ENCODE measurements at regions not wholly inside any gene's neighbourhood (a gene's known extent, or its start where the extent isn't known, plus 50 kb on each side); places are given as distances from the start of the nearest gene placed in this dataset.
"Not testable (repeated sequence)": the region's sequence is repeated elsewhere in the genome, so short reads cannot be mapped to it uniquely, and the experiment has no call there.

GRCh38 chrX:122906726-122907125 lies 277.4 kb upstream of the GRIA3 start:
- DNase-seq (ENCODE audit: low read depth in 2 of 2): no peak

GRCh38 chrX:122907375-122907774 lies 276.7 kb upstream of the GRIA3 start:
- no peak for DNase-seq (ENCODE audit: low read depth in 2 of 2)

GRCh38 chrX:122910697-122911096 lies 273.4 kb upstream of the GRIA3 start:
- no peak for DNase-seq (ENCODE audit: low read depth in 2 of 2)

GRCh38 chrX:122913134-122913533 lies 270.9 kb upstream of the GRIA3 start:
- no peak for DNase-seq (ENCODE audit: low read depth in 2 of 2)

- no peak for DNase-seq (ENCODE audit: low read depth in 2 of 2)
Measured at GRCh38 chrX:122913764-122914163, 270.3 kb upstream of the GRIA3 start.

GRCh38 chrX:122914256-122914655 lies 269.8 kb upstream of the GRIA3 start:
- DNase-seq (ENCODE audit: low read depth in 2 of 2): no peak

GRCh38 chrX:122934131-122934530 lies 249.9 kb upstream of the GRIA3 start:
- DNase-seq (ENCODE audit: low read depth in 2 of 2): no peak

- DNase-seq (ENCODE audit: low read depth in 2 of 2): no peak
Measured at GRCh38 chrX:122940199-122940598, 243.9 kb upstream of the GRIA3 start.

GRCh38 chrX:122941806-122942205 lies 242.3 kb upstream of the GRIA3 start:
- DNase-seq (ENCODE audit: low read depth in 2 of 2): no peak

- DNase-seq (ENCODE audit: low read depth in 2 of 2): no peak
Measured at GRCh38 chrX:122943918-122944317, 240.2 kb upstream of the GRIA3 start.

GRCh38 chrX:122945328-122945727 lies 238.8 kb upstream of the GRIA3 start:
- no peak for DNase-seq (ENCODE audit: low read depth in 2 of 2)

- DNase-seq (ENCODE audit: low read depth in 2 of 2): no peak
Measured at GRCh38 chrX:122972604-122973003, 211.5 kb upstream of the GRIA3 start.

- DNase-seq (ENCODE audit: low read depth in 2 of 2): no peak
Measured at GRCh38 chrX:122982521-122982920, 201.6 kb upstream of the GRIA3 start.

GRCh38 chrX:123002844-123003243 lies 181.2 kb upstream of the GRIA3 start:
- DNase-seq (ENCODE audit: low read depth in 2 of 2): not testable (repeated sequence)

- no peak for DNase-seq (ENCODE audit: low read depth in 2 of 2)
Measured at GRCh38 chrX:123013141-123013540, 170.9 kb upstream of the GRIA3 start.

GRCh38 chrX:123036401-123036800 lies 147.7 kb upstream of the GRIA3 start:
- DNase-seq (ENCODE audit: low read depth in 2 of 2): no peak

- DNase-seq (ENCODE audit: low read depth in 2 of 2): no peak
Measured at GRCh38 chrX:123049071-123049625, 134.9 kb upstream of the GRIA3 start.

- no peak for DNase-seq (ENCODE audit: low read depth in 2 of 2)
Measured at GRCh38 chrX:123060986-123061385, 123.1 kb upstream of the GRIA3 start.

GRCh38 chrX:123064053-123064452 lies 120.0 kb upstream of the GRIA3 start:
- no peak for DNase-seq (ENCODE audit: low read depth in 2 of 2)

- no peak for DNase-seq (ENCODE audit: low read depth in 2 of 2)
Measured at GRCh38 chrX:123072686-123073385, 111.2 kb upstream of the GRIA3 start.

GRCh38 chrX:123075947-123076561 lies 108.0 kb upstream of the GRIA3 start:
- no peak for DNase-seq (ENCODE audit: low read depth in 2 of 2)

GRCh38 chrX:123077631-123078030 lies 106.4 kb upstream of the GRIA3 start:
- DNase-seq (ENCODE audit: low read depth in 2 of 2): no peak

GRCh38 chrX:123080065-123080464 lies 104.0 kb upstream of the GRIA3 start:
- no peak for DNase-seq (ENCODE audit: low read depth in 2 of 2)
